ENCODE measurements at regions not wholly inside any gene's neighbourhood (a gene's known extent, or its start where the extent isn't known, plus 50 kb on each side); places are given as distances from the start of the nearest gene placed in this dataset.
"Not testable (repeated sequence)": the region's sequence is repeated elsewhere in the genome, so short reads cannot be mapped to it uniquely, and the experiment has no call there.

GRCh38 chr11:55054723-55055122, 207.2 kb upstream of the TRIM48 start:
- DNase-seq (ENCODE audit: low read depth in 2 of 2): no peak
- TF ChIP-seq CTCF (IDR thresholded peaks at IDR 0.05; ENCODE audit: low read depth, low read length): no peak
- H3K4me3 ChIP-seq (replicated peaks in 1 of 2; ENCODE audit: low read depth in 2 of 2, low read length in 2 of 2): no peak overlapping the region

DNA sequence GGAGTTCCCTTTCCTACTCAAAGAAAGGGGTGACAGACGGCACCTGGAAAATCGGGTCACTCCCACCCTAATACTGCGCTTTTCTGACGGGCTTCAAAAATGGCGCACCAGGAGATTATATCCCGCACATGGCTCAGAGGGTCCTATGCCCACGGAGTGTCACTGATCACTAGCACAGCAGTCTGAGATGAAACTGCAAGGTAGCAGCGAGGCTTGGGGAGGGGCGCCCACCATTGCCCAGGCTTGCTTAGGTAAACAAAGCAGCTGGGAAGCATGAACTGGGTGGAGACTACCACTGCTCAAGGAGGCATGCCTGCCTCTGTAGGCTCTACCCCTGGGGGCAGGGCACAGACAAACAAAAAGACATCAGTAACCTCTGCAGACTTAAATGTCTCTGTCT, 177.4 kb upstream of the TRIM48 start:
- not testable (repeated sequence) for DNase-seq (ENCODE audit: low read depth in 2 of 2); H3K4me3 ChIP-seq (replicated peaks in 1 of 2; ENCODE audit: low read depth in 2 of 2, low read length in 2 of 2)

DNA sequence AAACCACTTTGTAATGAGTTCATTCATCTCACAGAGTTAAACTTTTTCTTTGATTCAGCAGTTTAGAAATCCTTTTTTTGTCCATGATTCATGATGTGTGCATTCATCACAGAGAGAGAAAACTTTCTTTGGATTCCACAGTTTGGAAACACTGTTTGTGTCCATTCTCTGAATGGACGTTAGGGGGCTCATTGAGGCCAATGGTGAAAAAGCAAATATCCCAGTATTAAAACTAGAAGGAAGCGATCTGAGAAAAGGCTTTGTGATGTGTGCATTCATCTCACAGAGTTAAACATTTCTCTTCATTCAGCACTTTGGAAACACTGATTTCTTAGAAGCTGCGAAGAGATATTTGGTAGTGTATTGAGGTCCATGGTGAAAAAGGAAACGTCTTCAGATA, 155.6 kb upstream of the TRIM48 start:
- no peak overlapping the region for H3K4me3 ChIP-seq (replicated peaks in 1 of 2; ENCODE audit: low read depth in 2 of 2, low read length in 2 of 2)
- peak; percentile 6 for TF ChIP-seq CTCF (IDR thresholded peaks at IDR 0.05; ENCODE audit: low read depth, low read length)
- no peak for DNase-seq (ENCODE audit: low read depth in 2 of 2)
